ENCODE measurements at regions not wholly inside any gene's neighbourhood (a gene's known extent, or its start where the extent isn't known, plus 50 kb on each side); places are given as distances from the start of the nearest gene placed in this dataset.

DNA sequence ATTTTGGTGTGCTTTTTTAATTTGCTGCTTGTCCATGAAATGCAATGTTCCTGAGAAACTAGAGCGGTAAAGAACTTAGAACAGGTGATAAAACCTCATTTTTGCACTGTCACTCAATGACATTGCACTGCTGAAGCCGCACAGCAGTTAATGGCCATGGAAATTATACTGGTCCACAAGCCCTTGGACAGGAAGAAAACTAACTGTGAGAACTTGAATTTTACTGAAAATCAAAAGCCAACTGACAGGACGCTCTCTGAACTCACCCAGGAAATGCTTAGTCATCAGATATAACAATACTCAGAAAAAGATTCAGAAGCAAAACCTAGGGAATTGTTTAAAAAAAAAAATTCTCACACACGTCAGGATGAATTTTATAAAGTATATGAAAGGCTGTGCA lies 246.4 kb upstream of the SLC7A11 start:
- DNase-seq (ENCODE audit: low read depth) = peak; percentile 58
- no peak for TF ChIP-seq CTCF (IDR thresholded peaks at IDR 0.05; ENCODE audit: low read length, missing control alignments)
- H3K4me3 ChIP-seq (replicated peaks; ENCODE audit: low read depth, low read length) = no peak overlapping the region

DNA sequence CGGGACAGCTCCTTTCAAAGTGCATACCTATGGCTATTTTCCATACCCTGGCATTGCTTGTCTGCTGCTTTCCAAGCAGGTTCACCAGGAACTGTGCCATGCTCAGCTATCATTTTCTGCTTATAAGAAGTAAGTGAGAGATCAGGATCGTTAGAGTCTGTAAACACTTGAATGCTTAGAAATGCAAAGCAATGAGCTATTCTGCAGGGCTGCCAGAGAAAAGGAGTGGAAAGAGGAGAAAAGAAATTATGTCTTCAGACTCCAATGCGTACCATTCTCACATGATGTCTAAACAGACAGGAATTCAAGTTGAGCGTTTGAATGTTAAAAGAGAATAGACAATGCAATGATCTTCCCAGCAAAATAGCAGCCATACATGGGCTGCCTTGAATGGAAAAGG lies 245.5 kb upstream of the SLC7A11 start:
- H3K4me3 ChIP-seq (replicated peaks; ENCODE audit: low read depth, low read length) = no peak overlapping the region
- no peak for DNase-seq (ENCODE audit: low read depth)

GRCh38 chr4:138487230-138487629 lies 245.1 kb upstream of the SLC7A11 start:
- no peak overlapping the region for H3K4me3 ChIP-seq (replicated peaks; ENCODE audit: low read depth, low read length)
- no peak for DNase-seq (ENCODE audit: low read depth)
- TF ChIP-seq CTCF (IDR thresholded peaks at IDR 0.05; ENCODE audit: low read length, missing control alignments) = no peak

More for the DNA sequence above, 245.5 kb upstream of the SLC7A11 start:
- no peak for TF ChIP-seq CTCF (IDR thresholded peaks at IDR 0.05; ENCODE audit: low read length, missing control alignments)

- no peak for TF ChIP-seq CTCF (IDR thresholded peaks at IDR 0.05; ENCODE audit: low read length, missing control alignments)
- DNase-seq (ENCODE audit: low read depth) = no peak
- H3K4me3 ChIP-seq (replicated peaks; ENCODE audit: low read depth, low read length) = no peak overlapping the region
Measured at GRCh38 chr4:138485498-138485897, 243.3 kb upstream of the SLC7A11 start.

DNA sequence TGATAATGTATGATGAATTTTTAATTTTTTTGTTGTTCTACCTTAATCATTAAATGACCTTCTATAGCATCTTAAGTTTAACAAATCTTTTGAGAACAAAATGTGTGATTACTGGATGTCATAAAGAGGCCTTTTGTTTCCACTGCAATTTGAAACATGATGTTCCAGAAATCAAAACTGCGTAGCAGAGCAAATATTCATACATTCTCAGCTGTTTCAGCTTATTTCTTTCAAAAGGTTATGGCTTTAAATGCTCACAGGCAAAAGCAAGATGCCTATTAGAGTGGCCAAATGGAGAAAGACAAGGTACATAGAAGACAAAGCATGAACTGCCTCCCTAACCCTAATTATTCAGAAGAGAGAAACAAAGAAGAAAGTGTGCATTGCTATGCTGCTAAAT lies 233.0 kb upstream of the SLC7A11 start:
- DNase-seq (ENCODE audit: low read depth) = no peak
- no peak for TF ChIP-seq CTCF (IDR thresholded peaks at IDR 0.05; ENCODE audit: low read length, missing control alignments)
- H3K4me3 ChIP-seq (replicated peaks; ENCODE audit: low read depth, low read length) = no peak overlapping the region

DNA sequence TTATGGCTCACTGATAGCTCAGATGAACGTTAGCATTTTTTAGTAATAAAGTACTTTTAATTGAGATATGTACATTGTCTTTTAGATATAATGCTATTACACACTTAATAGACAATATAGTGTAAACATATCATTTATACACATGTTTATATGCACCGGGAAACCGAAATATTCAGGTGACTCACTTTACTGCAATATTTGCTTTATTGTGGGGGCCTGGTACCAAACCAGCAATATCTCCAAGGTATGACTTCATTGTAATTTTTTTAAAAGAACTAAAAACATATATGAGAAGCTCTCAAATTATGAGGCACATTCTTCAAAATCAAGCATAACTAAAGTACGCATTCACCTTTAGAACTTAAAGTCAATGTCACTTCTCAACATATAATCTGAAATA lies 231.2 kb upstream of the SLC7A11 start:
- TF ChIP-seq CTCF (IDR thresholded peaks at IDR 0.05; ENCODE audit: low read length, missing control alignments) = no peak
- DNase-seq (ENCODE audit: low read depth) = no peak
- no peak overlapping the region for H3K4me3 ChIP-seq (replicated peaks; ENCODE audit: low read depth, low read length)

GRCh38 chr4:138460477-138461414 lies 218.6 kb upstream of the SLC7A11 start:
- H3K4me3 ChIP-seq (replicated peaks; ENCODE audit: low read depth, low read length) = no peak overlapping the region
- DNase-seq (ENCODE audit: low read depth) = no peak
- no peak for TF ChIP-seq CTCF (IDR thresholded peaks at IDR 0.05; ENCODE audit: low read length, missing control alignments)

All from fibroblast of pulmonary artery (primary cell).